WERI-Rb-1 (cell line): ENCODE measurements at regions not wholly inside any gene's neighbourhood (a gene's known extent, or its start where the extent isn't known, plus 50 kb on each side); places are given as distances from the start of the nearest gene placed in this dataset.

Source experiments
- DNase-seq: peaks from one replicate; pipeline ENCODE4 v3.0.0-alpha.2; 2020
- H3K27ac ChIP-seq: fragments of 250-450 bp; sonication (Bioruptor Pico); 2 replicates; pipeline ENCODE4 v1.5.1; 2020; ENCODE audit warnings: mild to moderate bottlenecking, moderate library complexity
- H3K27me3 ChIP-seq: fragments of 250-450 bp; sonication (Bioruptor Pico); 2 replicates; pipeline ENCODE4 v1.5.1; 2021; ENCODE audit warnings: mild to moderate bottlenecking, low read depth, moderate library complexity; ENCODE audit not compliant: insufficient read depth, severe bottlenecking
- H3K36me3 ChIP-seq: fragments of 250-450 bp; sonication (Bioruptor Pico); 2 replicates; pipeline ENCODE4 v1.5.1; 2020; ENCODE audit warnings: mild to moderate bottlenecking, moderate library complexity
- H3K4me3 ChIP-seq: 2 replicates; pipeline ENCODE4 v1.5.1; 2011; ENCODE audit warnings: low read depth, mild to moderate bottlenecking, control low read depth, low read length
- H3K9me3 ChIP-seq: fragments of 250-450 bp; sonication (Bioruptor Pico); 2 replicates; pipeline ENCODE4 v1.5.1; 2021; ENCODE audit warnings: mild to moderate bottlenecking, moderate library complexity; ENCODE audit not compliant: severe bottlenecking
- CTCF ChIP-seq: IDR thresholded peaks from 2 replicates; pipeline ENCODE4 v1.5.1; 2011; ENCODE audit warnings: low read depth, mild to moderate bottlenecking, control low read depth, inconsistent platforms, low read length

GRCh38 chr18:77658299-77658662 lies 408.6 kb downstream of the GALR1 start:
- Histone ChIP-seq H3K27me3 (no peaks in the 10 kb centered on the region), H3K9me3 (no peaks in the 10 kb centered on the region), H3K27ac (peak overlapping the region; percentile 86), H3K36me3 (no peaks in the 10 kb centered on the region), H3K4me3 (no peak overlapping the region)
- DNase-seq = peak; percentile 32
- TF ChIP-seq CTCF = no peak

DNA sequence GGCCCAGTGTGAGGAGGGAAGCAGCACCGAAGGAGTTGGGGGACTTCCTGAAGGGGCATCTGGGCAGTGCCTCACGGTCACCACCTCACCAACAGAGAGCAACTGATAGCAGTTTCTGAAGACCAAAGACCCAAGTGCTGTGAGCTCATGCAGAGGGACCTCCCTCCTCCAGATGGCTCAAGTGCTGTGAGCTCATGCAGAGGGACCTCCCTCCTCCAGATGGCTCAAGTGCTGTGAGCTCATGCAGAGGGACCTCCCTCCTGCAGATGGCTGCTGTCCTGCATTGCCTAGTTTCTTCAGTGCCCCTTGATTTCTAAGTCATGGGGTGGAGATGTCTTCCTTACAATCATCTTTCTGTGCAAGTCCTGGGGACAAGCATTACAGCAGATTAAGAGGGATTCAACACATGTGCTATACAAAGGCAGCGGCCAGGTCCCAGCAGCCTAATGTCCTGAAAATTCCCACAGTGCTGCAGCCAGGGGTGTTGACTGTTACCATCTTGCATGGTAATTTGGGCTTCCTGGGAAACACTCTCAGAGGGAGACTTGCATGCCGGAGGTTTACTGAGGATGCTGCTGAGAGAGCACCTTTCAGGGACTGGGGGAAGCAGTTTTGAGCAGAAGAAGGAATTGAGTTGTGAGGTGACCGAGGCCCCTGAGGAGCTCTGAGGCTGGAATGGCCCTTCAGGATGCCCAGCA lies 409.3 kb downstream of the GALR1 start:
- DNase-seq = peak; percentile 89
- Histone ChIP-seq H3K27ac (peak overlapping the region; percentile 86), H3K9me3 (no peaks in the 10 kb centered on the region), H3K27me3 (no peaks in the 10 kb centered on the region), H3K4me3 (peak overlapping the region; percentile 11), H3K36me3 (no peaks in the 10 kb centered on the region)
- 0 out of 2 replicates have a peak, but pooled peaks have one; percentile 6 for TF ChIP-seq CTCF

DNA sequence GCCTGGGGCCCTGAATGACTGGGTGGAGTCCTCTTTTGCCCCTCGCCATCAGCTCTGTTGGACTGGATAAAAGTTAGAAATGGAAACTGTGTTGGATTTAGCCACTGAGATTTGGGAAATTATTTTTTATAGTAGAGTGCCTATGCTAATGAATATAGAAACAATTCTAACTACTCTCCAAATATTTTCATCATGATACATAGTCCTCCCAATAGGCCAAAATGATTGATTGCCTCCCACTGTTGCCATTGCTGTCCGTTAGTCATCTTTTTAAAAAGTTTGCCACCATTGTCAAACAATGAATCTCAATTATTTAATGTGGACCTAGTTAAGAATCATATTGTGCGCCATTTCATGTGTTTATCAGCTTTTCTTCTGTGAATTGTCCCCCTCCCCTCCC lies 417.0 kb downstream of the GALR1 start:
- DNase-seq = no peak
- no peak for TF ChIP-seq CTCF
- Histone ChIP-seq H3K36me3 (no peaks in the 10 kb centered on the region), H3K4me3 (no peak overlapping the region), H3K27ac (no peak overlapping the region), H3K9me3 (no peaks in the 10 kb centered on the region), H3K27me3 (no peaks in the 10 kb centered on the region)

DNA sequence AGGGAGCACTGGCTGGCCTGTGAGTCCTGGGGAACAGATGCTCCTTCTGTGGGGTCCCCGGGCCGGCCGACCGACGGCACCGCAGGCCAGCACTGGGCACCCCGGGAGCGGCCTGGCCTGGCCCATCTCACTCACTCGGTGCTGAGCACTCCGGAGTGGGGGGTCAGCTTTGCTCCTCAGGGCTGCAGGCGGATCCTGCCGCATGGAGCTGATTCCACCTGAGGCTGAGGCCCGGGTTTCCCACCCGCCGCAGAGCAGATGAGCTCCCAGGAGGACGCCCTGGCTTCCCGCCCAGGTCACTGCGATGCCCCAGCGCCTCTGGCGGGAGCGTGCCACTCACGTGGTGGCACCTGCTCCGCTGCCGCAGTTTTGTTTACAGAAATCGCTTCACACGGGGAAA lies 418.6 kb downstream of the GALR1 start:
- Histone ChIP-seq H3K27ac (no peak overlapping the region), H3K4me3 (no peak overlapping the region), H3K36me3 (no peaks in the 10 kb centered on the region), H3K9me3 (no peaks in the 10 kb centered on the region), H3K27me3 (no peaks in the 10 kb centered on the region)
- no peak for TF ChIP-seq CTCF
- DNase-seq = no peak

- no peak for TF ChIP-seq CTCF
- DNase-seq = no peak
- Histone ChIP-seq H3K4me3 (no peak overlapping the region), H3K27me3 (no peaks in the 10 kb centered on the region), H3K36me3 (no peaks in the 10 kb centered on the region), H3K27ac (no peak overlapping the region), H3K9me3 (no peaks in the 10 kb centered on the region)
Measured at GRCh38 chr18:77669331-77669730, 419.7 kb downstream of the GALR1 start.
